ENCODE measurements at regions not wholly inside any gene's neighbourhood (a gene's known extent, or its start where the extent isn't known, plus 50 kb on each side); places are given as distances from the start of the nearest gene placed in this dataset.

DNA sequence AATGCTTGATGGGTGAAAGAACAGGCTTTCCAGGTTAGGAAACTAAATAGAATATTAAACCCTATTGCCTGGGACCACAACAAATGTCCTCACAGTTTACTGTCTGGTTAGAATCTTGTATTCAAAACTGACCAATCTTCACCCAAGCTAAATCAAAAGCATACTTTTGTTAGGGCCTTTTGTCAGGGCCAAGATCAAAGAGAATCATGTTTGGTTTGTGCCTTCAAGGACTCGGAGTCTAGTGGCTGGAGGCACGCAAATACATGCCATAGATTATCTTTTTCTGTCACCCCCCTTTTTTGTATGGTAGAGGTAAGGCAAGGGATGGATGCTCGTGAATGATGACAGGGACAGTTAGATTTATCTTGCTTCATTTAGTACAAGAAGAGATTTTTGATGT, 51.1 kb upstream of the AKAP6 start:
- no peaks in the 10 kb centered on the region; the same call in 1 of the 2 replicates for H3K9me2 ChIP-seq (ENCODE audit: insufficient read depth)
- H4K20me1 ChIP-seq (replicated peaks; ENCODE audit: insufficient read depth): no peaks in the 10 kb centered on the region
- TF ChIP-seq CREB1 (CRISPR knock-in tag; IDR thresholded peaks at IDR 0.05; ENCODE audit: low read depth): no peak
- no peak for TF ChIP-seq ZNF331 (CRISPR knock-in tag; IDR thresholded peaks at IDR 0.05; ENCODE audit: low read depth)
- no peak for TF ChIP-seq EZH2phosphoT487 (IDR thresholded peaks at IDR 0.05; ENCODE audit: unreplicated experiment)
- TF ChIP-seq CTCF (conservative IDR thresholded peaks at IDR 0.05; ENCODE audit: low read depth in 2 of 2): no peak
- no peak for TF ChIP-seq EZH2 (IDR thresholded peaks at IDR 0.05; ENCODE audit: low read depth, unreplicated experiment)
- no peak for TF ChIP-seq ZNF114 (CRISPR knock-in tag; IDR thresholded peaks at IDR 0.05)
- no peak for TF ChIP-seq POLR2AphosphoS5 (IDR thresholded peaks at IDR 0.05; ENCODE audit: low read depth)
- TF ChIP-seq NANOG (IDR thresholded peaks at IDR 0.05; ENCODE audit: borderline replicate concordance): no peak
- TF ChIP-seq, protein P1, sequence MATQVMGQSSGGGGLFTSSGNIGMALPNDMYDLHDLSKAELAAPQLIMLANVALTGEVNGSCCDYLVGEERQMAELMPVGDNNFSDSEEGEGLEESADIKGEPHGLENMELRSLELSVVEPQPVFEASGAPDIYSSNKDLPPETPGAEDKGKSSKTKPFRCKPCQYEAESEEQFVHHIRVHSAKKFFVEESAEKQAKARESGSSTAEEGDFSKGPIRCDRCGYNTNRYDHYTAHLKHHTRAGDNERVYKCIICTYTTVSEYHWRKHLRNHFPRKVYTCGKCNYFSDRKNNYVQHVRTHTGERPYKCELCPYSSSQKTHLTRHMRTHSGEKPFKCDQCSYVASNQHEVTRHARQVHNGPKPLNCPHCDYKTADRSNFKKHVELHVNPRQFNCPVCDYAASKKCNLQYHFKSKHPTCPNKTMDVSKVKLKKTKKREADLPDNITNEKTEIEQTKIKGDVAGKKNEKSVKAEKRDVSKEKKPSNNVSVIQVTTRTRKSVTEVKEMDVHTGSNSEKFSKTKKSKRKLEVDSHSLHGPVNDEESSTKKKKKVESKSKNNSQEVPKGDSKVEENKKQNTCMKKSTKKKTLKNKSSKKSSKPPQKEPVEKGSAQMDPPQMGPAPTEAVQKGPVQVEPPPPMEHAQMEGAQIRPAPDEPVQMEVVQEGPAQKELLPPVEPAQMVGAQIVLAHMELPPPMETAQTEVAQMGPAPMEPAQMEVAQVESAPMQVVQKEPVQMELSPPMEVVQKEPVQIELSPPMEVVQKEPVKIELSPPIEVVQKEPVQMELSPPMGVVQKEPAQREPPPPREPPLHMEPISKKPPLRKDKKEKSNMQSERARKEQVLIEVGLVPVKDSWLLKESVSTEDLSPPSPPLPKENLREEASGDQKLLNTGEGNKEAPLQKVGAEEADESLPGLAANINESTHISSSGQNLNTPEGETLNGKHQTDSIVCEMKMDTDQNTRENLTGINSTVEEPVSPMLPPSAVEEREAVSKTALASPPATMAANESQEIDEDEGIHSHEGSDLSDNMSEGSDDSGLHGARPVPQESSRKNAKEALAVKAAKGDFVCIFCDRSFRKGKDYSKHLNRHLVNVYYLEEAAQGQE (IDR thresholded peaks at IDR 0.05; ENCODE audit: unreplicated experiment): no peak
- no peak for TF ChIP-seq ZNF462 (CRISPR knock-in tag; IDR thresholded peaks at IDR 0.05)
- Mint-ChIP-seq H3K27ac (no peak overlapping the region), H3K27me3 (ENCODE audit: insufficient read depth, low read depth, poor library complexity) (no peaks in the 10 kb centered on the region), H3K9me3 (peaks cover 10% of the 10 kb centered on the region; the same call in 2 of the 3 replicates), H3K36me3 (ENCODE audit: low read depth) (no peaks in the 10 kb centered on the region), H3K4me3 (no peak overlapping the region), H3K4me1 (no peaks in the 10 kb centered on the region)
- H2AFZ ChIP-seq: no peak overlapping the region
- no peak overlapping the region for H3K4me2 ChIP-seq
- H3K4me1 ChIP-seq (ENCODE audit: insufficient read depth): no peaks in the 10 kb centered on the region
- no peak overlapping the region for H3K4me3 ChIP-seq
- no peaks in the 10 kb centered on the region for H3F3A ChIP-seq (replicated peaks; ENCODE audit: low read depth)
- ATAC-seq (no peak), DNase-seq (ENCODE audit: low spot score) (no peak)
- H3K27me3 ChIP-seq (ENCODE audit: insufficient read depth): no peaks in the 10 kb centered on the region
- no peaks in the 10 kb centered on the region for H3K36me3 ChIP-seq (ENCODE audit: insufficient read depth)
- H3K79me2 ChIP-seq (replicated peaks; ENCODE audit: insufficient read depth): no peaks in the 10 kb centered on the region
- H3K27ac ChIP-seq (ENCODE audit: low read depth): no peak overlapping the region
